Lower leg skin (tissue), 3 donors: ENCODE measurements at regions not wholly inside any gene's neighbourhood (a gene's known extent, or its start where the extent isn't known, plus 50 kb on each side); places are given as distances from the start of the nearest gene placed in this dataset.

Source experiments
- POLR2A ChIP-seq, 2 donors: fragments of 450-650 bp; IDR thresholded peaks; one replicate each; pipeline ENCODE4 v1.6.1; 2016 to 2017; ENCODE audit warnings: antibody characterized with exemption in 2 of 2, mild to moderate bottlenecking in 1 of 2, moderate library complexity in 1 of 2
- TF ChIP-seq, protein P1 (sequence below), 3 donors: fragments of 450-650 bp; IDR thresholded peaks; one replicate each; pipeline ENCODE4 v1.5.1; 2016; ENCODE audit warnings: antibody characterized with exemption in 3 of 3, mild to moderate bottlenecking in 3 of 3, moderate library complexity in 2 of 3

DNA sequence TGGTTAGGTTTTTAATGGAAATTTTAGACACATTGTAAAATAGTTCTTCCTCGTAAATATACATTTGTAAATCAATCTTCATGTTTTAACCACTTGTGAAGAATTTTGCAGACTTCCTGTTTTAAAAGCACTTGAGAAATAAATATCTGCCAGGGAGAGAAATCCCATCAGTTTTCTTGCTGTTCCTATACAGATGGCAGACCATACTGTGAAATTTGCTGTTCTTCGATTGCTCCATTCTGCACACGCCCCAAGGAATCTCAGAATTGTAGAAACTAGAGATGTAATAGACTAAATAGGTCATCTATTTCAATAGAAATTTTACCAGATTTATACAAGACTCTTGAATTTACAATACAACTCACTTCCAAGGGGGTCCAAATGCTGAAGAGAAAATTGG is 75.8 kb upstream of the PIK3C3 start:
- TF ChIP-seq, protein P1, sequence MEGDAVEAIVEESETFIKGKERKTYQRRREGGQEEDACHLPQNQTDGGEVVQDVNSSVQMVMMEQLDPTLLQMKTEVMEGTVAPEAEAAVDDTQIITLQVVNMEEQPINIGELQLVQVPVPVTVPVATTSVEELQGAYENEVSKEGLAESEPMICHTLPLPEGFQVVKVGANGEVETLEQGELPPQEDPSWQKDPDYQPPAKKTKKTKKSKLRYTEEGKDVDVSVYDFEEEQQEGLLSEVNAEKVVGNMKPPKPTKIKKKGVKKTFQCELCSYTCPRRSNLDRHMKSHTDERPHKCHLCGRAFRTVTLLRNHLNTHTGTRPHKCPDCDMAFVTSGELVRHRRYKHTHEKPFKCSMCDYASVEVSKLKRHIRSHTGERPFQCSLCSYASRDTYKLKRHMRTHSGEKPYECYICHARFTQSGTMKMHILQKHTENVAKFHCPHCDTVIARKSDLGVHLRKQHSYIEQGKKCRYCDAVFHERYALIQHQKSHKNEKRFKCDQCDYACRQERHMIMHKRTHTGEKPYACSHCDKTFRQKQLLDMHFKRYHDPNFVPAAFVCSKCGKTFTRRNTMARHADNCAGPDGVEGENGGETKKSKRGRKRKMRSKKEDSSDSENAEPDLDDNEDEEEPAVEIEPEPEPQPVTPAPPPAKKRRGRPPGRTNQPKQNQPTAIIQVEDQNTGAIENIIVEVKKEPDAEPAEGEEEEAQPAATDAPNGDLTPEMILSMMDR (IDR thresholded peaks at IDR 0.05): no peak
- no peak for TF ChIP-seq POLR2A (IDR thresholded peaks at IDR 0.05)
